ENCODE measurements at regions not wholly inside any gene's neighbourhood (a gene's known extent, or its start where the extent isn't known, plus 50 kb on each side); places are given as distances from the start of the nearest gene placed in this dataset.

DNA sequence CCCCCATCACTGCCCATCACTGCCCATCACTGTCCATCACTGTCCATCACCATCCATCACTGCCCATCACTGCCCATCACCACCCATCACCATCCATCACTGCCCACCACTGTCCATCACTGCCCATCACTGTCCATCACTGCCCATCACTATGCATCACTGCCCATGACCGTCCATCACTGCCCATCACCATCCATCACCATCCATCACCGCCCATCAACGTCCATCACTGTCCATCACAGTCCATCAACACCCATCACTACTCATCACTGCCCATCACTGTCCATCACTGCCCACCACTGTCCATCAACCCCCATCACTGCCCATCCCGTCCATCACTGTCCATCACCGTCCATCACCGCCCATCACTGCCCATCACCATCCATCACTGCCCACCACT lies 57.8 kb upstream of the OTOS start:
- TF ChIP-seq POLR2A (IDR thresholded peaks at IDR 0.05): no peak
- TF ChIP-seq CTCF (IDR thresholded peaks at IDR 0.05): no peak
- no peak for TF ChIP-seq EP300 (IDR thresholded peaks at IDR 0.05)
- no peak for TF ChIP-seq POLR2AphosphoS5 (IDR thresholded peaks at IDR 0.05)
- DNase-seq (ENCODE audit: low spot score in 2 of 2): peak; percentile 20 to 33
- Histone ChIP-seq H3K4me3 (no peak overlapping the region), H3K27ac (no peak overlapping the region), H3K27me3 (peaks cover 52% of the 10 kb centered on the region), H3K36me3 (no peaks in the 10 kb centered on the region), H3K4me1 (no peaks in the 10 kb centered on the region), H3K9me3 (no peaks in the 10 kb centered on the region)
- 95% methylated on average over 6 of the region's 6 CpGs for WGBS

- H3K4me3 ChIP-seq: no peak overlapping the region
- no peak overlapping the region for H3K27ac ChIP-seq
- peaks cover 59% of the 10 kb centered on the region for H3K27me3 ChIP-seq
- WGBS: 83% methylated on average over 4 of the region's 16 CpGs
- DNase-seq (ENCODE audit: low spot score in 2 of 2): peak; percentile 32 to 65
- TF ChIP-seq CTCF (IDR thresholded peaks at IDR 0.05): no peak
- TF ChIP-seq POLR2AphosphoS5 (IDR thresholded peaks at IDR 0.05): no peak
- TF ChIP-seq EP300 (IDR thresholded peaks at IDR 0.05): no peak
- no peak for TF ChIP-seq POLR2A (IDR thresholded peaks at IDR 0.05)
- H3K9me3 ChIP-seq: no peaks in the 10 kb centered on the region
- no peaks in the 10 kb centered on the region for H3K36me3 ChIP-seq
- no peaks in the 10 kb centered on the region for H3K4me1 ChIP-seq
Observed at GRCh38 chr2:240199133-240199870, 58.8 kb upstream of the OTOS start.

DNA sequence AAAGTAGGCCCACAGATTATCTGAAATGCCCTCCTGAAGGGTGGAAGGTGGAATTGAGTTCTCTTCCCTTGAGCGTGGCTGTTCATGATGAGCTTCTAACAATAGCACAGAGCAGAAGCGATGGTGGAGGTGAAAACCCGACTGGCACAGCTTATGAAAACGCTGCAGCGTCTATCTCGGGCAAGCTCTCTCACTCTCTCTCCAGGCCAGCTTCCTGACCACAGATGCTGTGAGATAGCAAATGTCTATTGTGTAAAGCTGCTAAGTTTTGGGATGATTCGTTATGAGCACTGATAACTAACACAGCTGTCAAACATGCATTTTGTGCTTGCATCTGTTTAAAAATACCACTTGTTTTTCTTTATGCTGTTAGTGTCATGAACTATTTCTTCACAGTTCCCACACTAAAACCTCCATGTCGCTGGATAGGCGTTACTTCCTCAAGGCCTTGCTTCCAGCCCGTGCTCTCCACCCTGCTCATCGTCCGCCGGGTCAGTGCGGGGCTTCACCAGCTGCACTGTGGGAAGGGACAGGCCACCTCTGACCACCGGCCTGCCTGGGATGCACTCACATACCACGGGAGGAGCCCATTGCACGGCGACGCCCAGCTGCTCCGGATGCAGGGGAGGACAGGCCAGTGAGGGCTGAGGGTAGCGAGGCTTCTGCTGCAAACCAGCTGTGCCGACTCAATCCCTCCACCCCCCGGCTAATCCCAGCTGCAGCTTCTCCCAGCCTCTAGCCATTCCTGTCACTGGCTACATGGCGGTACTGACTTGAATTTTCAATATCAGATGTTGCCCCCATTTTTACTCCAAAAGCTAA lies 60.0 kb upstream of the OTOS start:
- H3K4me3 ChIP-seq: no peak overlapping the region
- no peaks in the 10 kb centered on the region for H3K9me3 ChIP-seq
- no peak for TF ChIP-seq EP300 (IDR thresholded peaks at IDR 0.05)
- TF ChIP-seq POLR2A (IDR thresholded peaks at IDR 0.05): no peak
- TF ChIP-seq CTCF (IDR thresholded peaks at IDR 0.05): no peak
- no peak for TF ChIP-seq POLR2AphosphoS5 (IDR thresholded peaks at IDR 0.05)
- H3K36me3 ChIP-seq: no peaks in the 10 kb centered on the region
- no peaks in the 10 kb centered on the region for H3K4me1 ChIP-seq
- 59% methylated on average over 24 of the region's 24 CpGs for WGBS
- peaks cover 64% of the 10 kb centered on the region for H3K27me3 ChIP-seq
- DNase-seq (ENCODE audit: low spot score in 2 of 2): peak; percentile 46 to 68
- H3K27ac ChIP-seq: no peak overlapping the region

DNA sequence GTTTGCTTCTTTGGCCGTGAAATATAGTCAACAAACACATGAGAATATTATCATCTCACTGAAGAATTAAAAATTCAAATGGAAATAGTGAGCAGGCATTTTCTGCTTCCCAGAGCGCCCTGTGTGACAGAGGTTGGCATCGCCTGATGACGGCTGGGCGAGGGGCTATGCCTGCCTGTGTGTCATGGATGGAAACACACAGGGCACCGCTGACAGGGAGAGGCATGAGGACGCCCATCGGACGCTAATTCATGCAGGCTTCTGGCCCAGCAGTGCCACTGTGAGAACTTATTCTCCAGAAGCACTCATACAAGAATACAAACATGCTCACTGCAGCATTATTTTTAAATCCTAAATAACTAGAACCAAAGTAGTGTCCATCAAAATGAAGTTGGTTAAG lies 61.4 kb upstream of the OTOS start:
- Histone ChIP-seq H3K4me1 (no peaks in the 10 kb centered on the region), H3K9me3 (peaks cover 5% of the 10 kb centered on the region), H3K36me3 (no peaks in the 10 kb centered on the region), H3K4me3 (no peak overlapping the region), H3K27ac (no peak overlapping the region), H3K27me3 (peaks cover 56% of the 10 kb centered on the region)
- TF ChIP-seq EP300 (IDR thresholded peaks at IDR 0.05) (no peak), POLR2AphosphoS5 (IDR thresholded peaks at IDR 0.05) (no peak), CTCF (IDR thresholded peaks at IDR 0.05) (no peak), POLR2A (IDR thresholded peaks at IDR 0.05) (no peak)
- WGBS: 81% methylated on average over 9 of the region's 9 CpGs
- DNase-seq (ENCODE audit: low spot score in 2 of 2): peak in 1 of 2 donors; percentile 26

- H3K4me1 ChIP-seq: no peaks in the 10 kb centered on the region
- no peak overlapping the region for H3K27ac ChIP-seq
- TF ChIP-seq POLR2AphosphoS5 (IDR thresholded peaks at IDR 0.05) (no peak), CTCF (IDR thresholded peaks at IDR 0.05) (no peak), EP300 (IDR thresholded peaks at IDR 0.05) (no peak), POLR2A (IDR thresholded peaks at IDR 0.05) (no peak)
- peaks cover 50% of the 10 kb centered on the region for H3K27me3 ChIP-seq
- DNase-seq (ENCODE audit: low spot score in 2 of 2): peak in 1 of 2 donors; percentile 41
- H3K4me3 ChIP-seq: no peak overlapping the region
- peaks cover 5% of the 10 kb centered on the region for H3K9me3 ChIP-seq
- WGBS: 72% methylated on average over 5 of the region's 5 CpGs
- no peaks in the 10 kb centered on the region for H3K36me3 ChIP-seq
Observed at GRCh38 chr2:240202586-240202985, 62.1 kb upstream of the OTOS start.

Measured in suprapubic skin (tissue), 4 donors.